CMK (cell line): ENCODE measurements at regions not wholly inside any gene's neighbourhood (a gene's known extent, or its start where the extent isn't known, plus 50 kb on each side); places are given as distances from the start of the nearest gene placed in this dataset.
"Not testable (repeated sequence)": the region's sequence is repeated elsewhere in the genome, so short reads cannot be mapped to it uniquely, and the experiment has no call there.

Experiments used
- DNase-seq: peaks from one replicate; pipeline ENCODE4 v3.0.0-alpha.2; 2010; ENCODE audit warnings: low read depth

GRCh38 chr9:34907044-34907443, 51.0 kb upstream of the PHF24 start:
- DNase-seq, result no peak

- peak; percentile 42 for DNase-seq
These were observed 58.4 kb upstream of the PHF24 start for GRCh38 chr9:34899535-34900158.

- no peak for DNase-seq
These were observed 59.2 kb upstream of the PHF24 start for GRCh38 chr9:34898846-34899245.

- no peak for DNase-seq
These were observed 62.0 kb upstream of the PHF24 start for GRCh38 chr9:34896112-34896511.

- DNase-seq, result no peak
These were observed 65.2 kb upstream of the PHF24 start for GRCh38 chr9:34892886-34893285.

- DNase-seq, result no peak
These were observed 66.7 kb upstream of the PHF24 start for GRCh38 chr9:34891386-34891785.

GRCh38 chr9:34887841-34888240, 70.2 kb upstream of the PHF24 start:
- no peak for DNase-seq

- DNase-seq, result no peak
These were observed 73.3 kb upstream of the PHF24 start for GRCh38 chr9:34884747-34885189.

GRCh38 chr9:34876096-34876495, 82.0 kb upstream of the PHF24 start:
- DNase-seq, result no peak

- DNase-seq, result peak; percentile 3
These were observed 88.7 kb upstream of the PHF24 start for GRCh38 chr9:34869390-34869789.

- DNase-seq, result no peak
These were observed 91.5 kb upstream of the PHF24 start for GRCh38 chr9:34866614-34867013.

GRCh38 chr9:34863426-34863825, 94.7 kb upstream of the PHF24 start:
- DNase-seq, result no peak

GRCh38 chr9:34862836-34863235, 95.2 kb upstream of the PHF24 start:
- no peak for DNase-seq

GRCh38 chr9:34862043-34862442, 96.0 kb upstream of the PHF24 start:
- no peak for DNase-seq

GRCh38 chr9:34855016-34855415, 103.1 kb upstream of the PHF24 start:
- not testable (repeated sequence) for DNase-seq

- no peak for DNase-seq
These were observed 120.1 kb upstream of the CCL21 start for GRCh38 chr9:34830068-34830467.

- DNase-seq, result no peak
These were observed 117.1 kb upstream of the CCL21 start for GRCh38 chr9:34826999-34827538.

- DNase-seq, result no peak
These were observed 115.8 kb upstream of the CCL21 start for GRCh38 chr9:34825775-34826174.

- no peak for DNase-seq
These were observed 113.8 kb upstream of the CCL21 start for GRCh38 chr9:34823778-34824177.

GRCh38 chr9:34810187-34810524, 100.2 kb upstream of the CCL21 start:
- DNase-seq, result no peak

GRCh38 chr9:34809504-34810186, 99.7 kb upstream of the CCL21 start:
- no peak for DNase-seq

- DNase-seq, result no peak
These were observed 93.0 kb upstream of the CCL21 start for GRCh38 chr9:34802916-34803315.

GRCh38 chr9:34797367-34797766, 87.4 kb upstream of the CCL21 start:
- no peak for DNase-seq

GRCh38 chr9:34796924-34797323, 87.0 kb upstream of the CCL21 start:
- DNase-seq, result no peak
